Skeletal muscle satellite cell (primary cell): ENCODE measurements at regions not wholly inside any gene's neighbourhood (a gene's known extent, or its start where the extent isn't known, plus 50 kb on each side); places are given as distances from the start of the nearest gene placed in this dataset.

ENCODE experiments used
- H3K27me3 ChIP-seq: 2 replicates; pipeline ENCODE4 v1.7.0; 2013; ENCODE audit warnings: low read length; ENCODE audit not compliant: control insufficient read depth, insufficient read depth
- H3K36me3 ChIP-seq: 2 replicates; pipeline ENCODE4 v1.7.0; 2013; ENCODE audit warnings: mild to moderate bottlenecking, control low read depth, low read length; ENCODE audit not compliant: insufficient read depth
- H3K4me1 ChIP-seq: 2 replicates; pipeline ENCODE4 v1.7.0; 2013; ENCODE audit warnings: low read length; ENCODE audit not compliant: control insufficient read depth, insufficient read depth
- H3K4me2 ChIP-seq: 2 replicates; pipeline ENCODE4 v1.7.0; 2013; ENCODE audit warnings: mild to moderate bottlenecking, low read length
- H3K4me3 ChIP-seq: 2 replicates; pipeline ENCODE4 v1.7.0; 2013; ENCODE audit warnings: low read length
- H3K9ac ChIP-seq: 2 replicates; pipeline ENCODE4 v1.7.0; 2013; ENCODE audit warnings: mild to moderate bottlenecking, low read depth, low read length, moderate library complexity
- H3K9me3 ChIP-seq: replicated peaks from 2 replicates; pipeline ENCODE4 v1.7.0; 2013; ENCODE audit warnings: mild to moderate bottlenecking, control low read depth, low read length

DNA sequence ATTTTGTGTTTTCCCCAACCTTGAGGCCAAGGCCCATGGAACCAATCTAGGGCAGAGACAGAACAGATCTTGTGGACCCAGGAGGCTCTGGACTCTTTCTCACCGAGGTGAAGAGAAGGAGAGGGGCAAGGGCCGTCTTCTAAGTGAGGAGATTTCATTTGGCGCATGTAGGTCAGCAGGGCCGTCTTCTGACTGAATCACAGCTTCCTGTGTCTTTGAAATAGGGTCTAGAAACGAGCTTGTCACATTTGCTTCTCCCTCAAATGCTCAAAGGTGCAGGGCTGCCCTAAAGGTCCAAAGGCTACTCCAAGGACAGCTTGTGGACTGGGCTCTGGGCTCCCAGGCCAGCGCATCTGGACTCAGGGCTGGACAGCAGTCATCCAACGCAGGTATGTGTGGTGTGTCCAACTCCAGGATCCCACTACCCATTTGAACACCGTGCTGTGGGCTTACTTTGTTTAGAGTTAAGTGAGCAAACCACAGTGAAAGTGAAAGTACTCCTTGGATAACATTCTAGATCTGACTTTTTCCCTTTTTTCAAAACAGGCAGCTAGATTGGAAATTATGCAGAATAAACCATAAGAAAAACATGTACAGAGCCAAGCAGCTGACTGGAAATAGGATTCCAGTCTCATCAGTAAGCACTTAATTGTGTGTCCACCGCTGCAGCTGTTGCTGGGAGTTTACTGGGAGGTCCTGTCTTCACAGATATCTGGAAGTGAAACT lies 357.0 kb downstream of the GADD45G start:
- peak overlapping the region; percentile 73 for H3K4me2 ChIP-seq
- no peaks in the 10 kb centered on the region for H3K9me3 ChIP-seq
- peaks cover 14% of the 10 kb centered on the region for H3K4me1 ChIP-seq
- H3K9ac ChIP-seq: peak overlapping the region; percentile 30
- no peaks in the 10 kb centered on the region for H3K36me3 ChIP-seq
- peak overlapping the region; percentile 55 for H3K4me3 ChIP-seq
- no peaks in the 10 kb centered on the region for H3K27me3 ChIP-seq

DNA sequence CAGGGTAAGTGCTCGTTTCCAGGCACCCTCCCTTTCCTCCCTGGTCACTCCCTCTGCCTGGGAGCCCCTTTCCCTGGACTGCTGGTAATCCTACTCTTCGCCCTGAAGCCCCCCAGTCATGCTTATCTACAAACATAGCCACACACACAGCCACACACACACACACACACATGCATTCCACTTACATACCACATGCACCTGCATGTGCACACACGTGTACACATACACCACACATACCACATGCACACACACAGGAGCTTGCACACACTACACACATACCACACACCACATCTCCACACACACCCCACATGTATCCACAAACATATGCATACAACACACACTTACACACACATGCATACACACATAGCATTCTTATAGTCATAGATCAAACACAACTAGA lies 358.5 kb downstream of the GADD45G start:
- H3K9ac ChIP-seq: no peak overlapping the region
- no peaks in the 10 kb centered on the region for H3K9me3 ChIP-seq
- H3K4me3 ChIP-seq: no peak overlapping the region
- H3K36me3 ChIP-seq: no peaks in the 10 kb centered on the region
- H3K4me2 ChIP-seq: no peak overlapping the region
- H3K27me3 ChIP-seq: no peaks in the 10 kb centered on the region
- H3K4me1 ChIP-seq: peaks cover 14% of the 10 kb centered on the region

DNA sequence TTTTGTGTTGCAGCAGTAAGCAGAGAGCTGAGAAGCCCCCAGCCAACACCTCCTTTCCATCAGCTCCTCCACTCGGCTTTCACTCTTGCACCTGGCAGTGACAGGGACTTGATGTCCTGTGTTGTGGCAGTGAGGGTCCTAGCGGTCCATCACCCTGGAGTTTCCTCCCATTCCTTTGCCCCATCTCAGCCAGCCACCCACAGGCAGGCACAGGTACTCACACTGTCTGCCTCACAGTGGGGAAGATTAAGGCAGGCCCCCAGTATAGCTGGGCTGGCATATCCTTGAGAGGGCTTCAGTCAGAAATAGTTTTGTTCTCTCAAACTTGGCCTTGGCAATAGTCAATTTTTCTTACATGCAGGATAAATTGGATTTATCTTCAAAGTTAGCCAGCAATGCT lies 362.7 kb downstream of the GADD45G start:
- no peaks in the 10 kb centered on the region for H3K36me3 ChIP-seq
- no peak overlapping the region for H3K9ac ChIP-seq
- no peaks in the 10 kb centered on the region for H3K9me3 ChIP-seq
- peaks cover 3% of the 10 kb centered on the region for H3K4me1 ChIP-seq
- H3K4me3 ChIP-seq: no peak overlapping the region
- no peaks in the 10 kb centered on the region for H3K27me3 ChIP-seq
- H3K4me2 ChIP-seq: no peak overlapping the region

DNA sequence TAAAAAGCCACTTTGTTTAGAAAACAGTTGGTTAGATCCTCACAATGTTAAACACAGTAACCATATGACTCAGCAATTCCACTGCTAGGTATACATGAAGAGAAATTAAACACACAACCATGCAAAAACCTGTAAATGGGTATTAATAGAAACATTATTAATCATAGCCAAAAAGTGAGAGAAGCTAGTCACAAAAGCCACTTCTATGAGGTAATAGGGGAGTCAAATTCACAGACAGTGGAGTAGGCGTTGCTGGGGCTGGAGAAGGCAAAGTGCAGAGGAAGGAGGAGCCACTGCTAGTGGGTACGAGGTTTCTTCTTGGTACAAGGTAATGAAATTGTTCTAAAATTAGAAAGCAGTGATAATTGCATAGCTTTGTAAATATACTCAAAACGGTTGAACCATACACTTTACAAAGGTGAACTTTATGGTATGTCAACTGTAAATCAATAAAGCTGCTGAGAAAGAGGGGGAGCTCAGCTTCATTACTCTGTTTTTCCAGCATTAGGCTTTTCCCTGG lies 364.4 kb downstream of the GADD45G start:
- no peak overlapping the region for H3K4me3 ChIP-seq
- H3K4me2 ChIP-seq: no peak overlapping the region
- H3K9me3 ChIP-seq: no peaks in the 10 kb centered on the region
- no peaks in the 10 kb centered on the region for H3K36me3 ChIP-seq
- H3K27me3 ChIP-seq: no peaks in the 10 kb centered on the region
- no peak overlapping the region for H3K9ac ChIP-seq
- no peaks in the 10 kb centered on the region for H3K4me1 ChIP-seq

DNA sequence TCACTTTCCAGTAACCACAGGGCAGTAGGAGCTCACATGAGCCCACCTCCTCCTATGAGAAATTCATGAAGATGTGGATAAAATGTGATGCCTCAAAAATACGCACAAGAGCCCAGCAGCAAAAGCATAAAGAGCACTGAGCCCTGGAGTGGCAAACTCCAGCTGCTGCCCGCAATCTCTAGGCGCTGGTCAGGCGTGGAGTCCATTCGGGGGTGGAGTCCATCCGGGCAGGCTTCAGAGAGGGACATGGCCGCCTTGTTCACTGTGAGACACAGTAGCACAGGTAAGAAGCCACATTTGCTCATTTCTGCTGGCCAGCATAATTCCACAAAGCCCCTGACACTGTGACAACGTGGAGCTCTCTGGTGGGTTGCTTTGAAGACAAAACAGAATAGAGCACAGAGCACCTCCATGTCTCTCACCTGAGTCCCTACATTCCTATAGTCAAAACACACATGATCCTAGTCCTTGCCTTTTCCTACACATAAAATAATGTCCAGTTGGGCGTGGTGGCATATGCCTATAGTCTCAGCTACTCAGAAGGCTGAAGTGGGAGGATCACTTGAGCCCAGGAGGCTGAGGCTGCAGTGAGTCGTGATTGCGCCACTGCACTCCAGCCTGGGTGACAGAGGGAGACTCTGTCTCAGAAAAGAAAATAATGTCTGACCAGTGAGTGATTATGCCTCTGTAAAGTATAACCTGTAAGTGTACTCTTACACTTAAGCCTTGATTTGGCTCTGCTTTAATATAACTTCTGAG lies 365.2 kb downstream of the GADD45G start:
- Histone ChIP-seq H3K4me2 (no peak overlapping the region), H3K4me1 (no peaks in the 10 kb centered on the region), H3K9ac (no peak overlapping the region), H3K9me3 (no peaks in the 10 kb centered on the region), H3K27me3 (no peaks in the 10 kb centered on the region), H3K36me3 (no peaks in the 10 kb centered on the region), H3K4me3 (no peak overlapping the region)

DNA sequence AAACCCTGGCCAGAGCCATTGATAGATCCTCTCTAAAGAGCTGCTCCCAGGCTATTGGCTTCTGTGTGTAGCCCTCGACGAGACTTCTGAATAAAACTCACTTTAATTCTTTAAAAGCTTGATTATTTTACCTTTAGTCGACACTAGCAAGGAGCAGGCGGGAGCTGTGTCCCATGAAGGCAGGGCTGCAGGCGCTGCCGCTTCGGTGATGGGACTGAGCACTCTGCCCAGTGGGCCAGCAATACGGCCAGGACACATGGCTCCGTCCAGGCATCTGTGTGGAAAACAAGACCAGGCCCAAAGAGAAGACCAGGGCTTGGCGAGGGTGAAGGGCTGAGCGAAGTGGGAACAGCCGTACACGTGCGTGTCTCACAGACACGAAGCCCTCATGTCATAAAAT lies 365.9 kb downstream of the GADD45G start:
- no peaks in the 10 kb centered on the region for H3K9me3 ChIP-seq
- no peaks in the 10 kb centered on the region for H3K36me3 ChIP-seq
- no peaks in the 10 kb centered on the region for H3K27me3 ChIP-seq
- no peak overlapping the region for H3K4me3 ChIP-seq
- H3K4me1 ChIP-seq: no peaks in the 10 kb centered on the region
- no peak overlapping the region for H3K4me2 ChIP-seq
- no peak overlapping the region for H3K9ac ChIP-seq

DNA sequence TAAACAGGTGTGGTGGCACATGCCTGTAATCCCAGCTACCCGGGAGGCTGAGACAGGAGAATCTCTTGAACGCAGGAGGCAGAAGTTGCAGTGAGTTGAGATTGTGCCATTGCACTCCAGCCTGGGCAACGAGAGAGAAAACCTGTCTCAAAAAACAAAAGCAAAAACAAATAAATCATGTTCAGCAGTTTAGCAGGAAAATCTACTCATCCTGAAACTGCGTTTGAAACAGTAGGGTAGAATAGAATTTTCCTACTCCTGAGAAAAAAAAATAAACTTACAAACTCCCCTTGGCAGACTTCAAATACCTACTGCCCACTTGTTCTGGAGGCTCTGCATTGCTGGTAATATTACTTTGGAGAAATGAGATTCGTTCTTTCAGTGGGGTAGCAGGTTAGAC lies 367.7 kb downstream of the GADD45G start:
- Histone ChIP-seq H3K4me1 (no peaks in the 10 kb centered on the region), H3K9ac (no peak overlapping the region), H3K4me3 (no peak overlapping the region), H3K4me2 (no peak overlapping the region), H3K36me3 (no peaks in the 10 kb centered on the region), H3K9me3 (no peaks in the 10 kb centered on the region), H3K27me3 (no peaks in the 10 kb centered on the region)

DNA sequence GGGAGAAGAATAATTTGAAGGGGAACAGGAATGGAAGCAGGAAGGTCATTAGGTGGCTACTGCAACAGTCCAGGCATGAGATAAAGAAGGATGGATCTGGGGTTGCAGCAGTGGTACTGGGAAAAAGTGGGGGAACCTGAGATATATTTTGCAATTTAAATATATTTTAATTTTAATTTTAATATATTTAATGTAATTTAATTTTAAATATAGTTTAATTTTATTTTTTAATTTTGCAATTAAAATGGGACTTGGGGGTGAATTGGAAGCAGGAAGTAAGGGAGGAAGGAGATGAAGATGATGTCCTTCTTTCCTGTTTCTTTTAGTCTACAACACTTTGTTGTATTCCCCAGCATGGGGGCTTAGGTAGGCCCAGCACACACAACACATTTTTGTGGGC lies 369.8 kb downstream of the GADD45G start:
- Histone ChIP-seq H3K9ac (no peak overlapping the region), H3K4me1 (no peaks in the 10 kb centered on the region), H3K36me3 (no peaks in the 10 kb centered on the region), H3K4me3 (no peak overlapping the region), H3K27me3 (no peaks in the 10 kb centered on the region), H3K9me3 (no peaks in the 10 kb centered on the region), H3K4me2 (no peak overlapping the region)

DNA sequence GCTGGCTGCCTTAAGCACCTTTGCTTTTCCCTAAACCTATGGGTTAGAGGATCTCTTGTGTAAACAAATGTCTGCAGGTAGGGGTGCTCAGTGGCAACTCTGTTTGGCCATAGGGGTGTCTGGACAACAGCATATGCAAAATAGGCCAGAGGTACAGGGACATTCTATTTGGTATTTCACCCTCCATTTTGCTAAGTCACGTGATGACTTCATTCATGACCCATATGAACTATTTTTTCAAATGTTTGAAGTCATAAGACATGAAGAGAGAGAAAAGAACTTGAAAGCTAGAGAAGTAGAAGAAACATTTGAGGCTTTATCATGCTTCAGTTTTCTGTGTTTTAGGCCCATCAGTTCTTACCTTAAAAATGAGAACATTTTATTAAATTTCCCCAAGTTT lies 370.2 kb downstream of the GADD45G start:
- Histone ChIP-seq H3K4me3 (no peak overlapping the region), H3K4me2 (no peak overlapping the region), H3K27me3 (no peaks in the 10 kb centered on the region), H3K9me3 (no peaks in the 10 kb centered on the region), H3K36me3 (no peaks in the 10 kb centered on the region), H3K4me1 (no peaks in the 10 kb centered on the region), H3K9ac (no peak overlapping the region)

DNA sequence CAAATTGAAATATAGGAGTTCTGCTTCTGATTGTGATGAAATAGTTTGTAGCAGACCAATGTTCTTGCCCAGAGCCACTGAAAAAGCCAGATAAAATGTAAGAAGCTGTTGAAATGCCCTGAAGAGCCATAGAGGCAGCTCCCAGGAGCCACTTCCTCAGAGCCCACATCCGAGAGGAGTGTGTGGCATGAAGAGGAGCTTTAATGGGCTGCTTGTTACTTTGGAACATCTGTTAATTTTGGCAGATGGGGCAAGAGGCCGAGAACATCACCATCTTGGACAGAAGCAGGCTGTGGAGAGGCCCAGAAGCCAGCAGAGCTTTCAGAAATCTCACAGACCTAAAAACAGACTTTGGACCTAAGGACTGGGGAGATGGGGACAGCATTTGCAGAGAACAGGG lies 370.8 kb downstream of the GADD45G start:
- Histone ChIP-seq H3K27me3 (no peaks in the 10 kb centered on the region), H3K4me2 (no peak overlapping the region), H3K4me3 (no peak overlapping the region)

DNA sequence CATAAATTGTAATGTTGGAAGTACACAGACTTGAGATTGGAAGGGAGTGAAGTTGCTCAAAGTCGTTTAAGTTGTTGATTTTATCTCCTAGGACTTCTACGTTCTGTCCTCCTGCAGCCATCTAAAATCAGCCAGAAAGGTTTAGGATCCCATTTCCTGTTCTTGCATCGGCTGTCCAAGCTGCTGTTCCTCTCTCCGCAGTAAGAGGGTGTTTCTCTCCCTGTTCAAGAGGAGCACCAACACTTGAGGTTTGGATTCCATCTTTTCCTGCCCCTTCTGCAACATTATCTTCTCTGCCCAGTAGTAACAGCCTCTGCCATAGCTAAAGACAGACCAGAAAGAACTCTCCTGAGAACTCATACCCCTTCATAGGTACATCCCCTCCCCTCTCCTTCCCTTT lies 373.4 kb downstream of the GADD45G start:
- Histone ChIP-seq H3K4me2 (no peak overlapping the region), H3K9me3 (no peaks in the 10 kb centered on the region), H3K4me3 (no peak overlapping the region), H3K36me3 (no peaks in the 10 kb centered on the region), H3K4me1 (no peaks in the 10 kb centered on the region), H3K27me3 (no peaks in the 10 kb centered on the region), H3K9ac (no peak overlapping the region)

More for the DNA sequence above, 370.8 kb downstream of the GADD45G start:
- no peak overlapping the region for H3K9ac ChIP-seq
- H3K4me1 ChIP-seq: no peaks in the 10 kb centered on the region
- H3K9me3 ChIP-seq: no peaks in the 10 kb centered on the region
- no peaks in the 10 kb centered on the region for H3K36me3 ChIP-seq

DNA sequence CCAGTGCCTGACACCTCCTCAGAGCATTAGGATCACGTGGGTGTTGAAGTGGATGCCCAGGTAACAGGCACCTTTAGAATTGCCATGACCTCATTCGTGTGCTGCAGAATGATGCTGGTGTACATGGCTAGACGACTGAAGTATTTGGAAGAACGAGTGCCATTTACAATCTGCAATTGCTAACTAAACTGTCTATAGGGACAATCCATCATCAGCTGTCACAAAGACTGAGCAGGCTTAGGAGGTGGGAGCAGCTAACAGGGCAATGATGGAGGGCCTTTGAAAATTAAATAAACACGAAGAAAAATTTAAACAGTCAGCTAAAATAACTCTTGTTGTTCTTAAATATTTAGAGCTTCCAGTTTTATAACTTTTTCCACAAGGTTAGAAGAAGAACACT lies 375.8 kb downstream of the GADD45G start:
- no peaks in the 10 kb centered on the region for H3K27me3 ChIP-seq
- H3K36me3 ChIP-seq: no peaks in the 10 kb centered on the region
- H3K4me2 ChIP-seq: no peak overlapping the region
- peaks cover 3% of the 10 kb centered on the region for H3K9me3 ChIP-seq
- no peak overlapping the region for H3K9ac ChIP-seq
- peaks cover 9% of the 10 kb centered on the region for H3K4me1 ChIP-seq
- H3K4me3 ChIP-seq: no peak overlapping the region
